NOMO-1 (cell line): ENCODE measurements at regions not wholly inside any gene's neighbourhood (a gene's known extent, or its start where the extent isn't known, plus 50 kb on each side); places are given as distances from the start of the nearest gene placed in this dataset.

Experiments used
- DNase-seq, 2 experiments: peaks; one replicate each; lab custom pipeline; 2025; ENCODE audit not compliant: unreplicated experiment in 2 of 2; lab: John Stamatoyannopoulos, UW

GRCh38 chr6:153800580-153801188 lies 238.4 kb upstream of the OPRM1 start:
- no peak for DNase-seq

GRCh38 chr6:153790876-153791473 lies 248.1 kb upstream of the OPRM1 start:
- DNase-seq = no peak

GRCh38 chr6:153790048-153790447 lies 249.0 kb upstream of the OPRM1 start:
- DNase-seq = no peak

- no peak for DNase-seq
Observed at GRCh38 chr6:153787341-153787606, 251.8 kb upstream of the OPRM1 start.

- no peak for DNase-seq
Observed at GRCh38 chr6:153781306-153781705, 257.7 kb upstream of the OPRM1 start.

- DNase-seq = no peak
Observed at GRCh38 chr6:153780011-153780410, 259.0 kb upstream of the OPRM1 start.

- DNase-seq = no peak
Observed at GRCh38 chr6:153778216-153778615, 260.8 kb upstream of the OPRM1 start.

- DNase-seq = no peak
Observed at GRCh38 chr6:153771577-153771976, 267.5 kb upstream of the OPRM1 start.

- DNase-seq = no peak
Observed at GRCh38 chr6:153767127-153767526, 271.9 kb upstream of the OPRM1 start.

GRCh38 chr6:153758516-153758915 lies 280.5 kb upstream of the OPRM1 start:
- no peak for DNase-seq

- no peak for DNase-seq
Observed at GRCh38 chr6:153735761-153736160, 303.3 kb upstream of the OPRM1 start.

- no peak for DNase-seq
Observed at GRCh38 chr6:153729189-153729588, 309.9 kb upstream of the OPRM1 start.

- no peak for DNase-seq
Observed at GRCh38 chr6:153727885-153728284, 311.2 kb upstream of the OPRM1 start.

GRCh38 chr6:153725456-153725855 lies 313.6 kb upstream of the OPRM1 start:
- DNase-seq = no peak

- DNase-seq = no peak
Observed at GRCh38 chr6:153720732-153721131, 318.3 kb upstream of the OPRM1 start.

GRCh38 chr6:153705429-153705828 lies 333.6 kb upstream of the OPRM1 start:
- DNase-seq = no peak

GRCh38 chr6:153702671-153703070 lies 336.4 kb upstream of the OPRM1 start:
- no peak for DNase-seq

GRCh38 chr6:153698637-153699036 lies 340.4 kb upstream of the OPRM1 start:
- DNase-seq = no peak

- DNase-seq = no peak
Observed at GRCh38 chr6:153698001-153698400, 341.0 kb upstream of the OPRM1 start.

GRCh38 chr6:153677522-153677921 lies 361.5 kb upstream of the OPRM1 start:
- no peak for DNase-seq

GRCh38 chr6:153673750-153674149 lies 365.3 kb upstream of the OPRM1 start:
- no peak for DNase-seq

GRCh38 chr6:153673225-153673624 lies 365.8 kb upstream of the OPRM1 start:
- DNase-seq = no peak

- DNase-seq = no peak
Observed at GRCh38 chr6:153670403-153671026, 368.5 kb upstream of the OPRM1 start.
